K562 (cell line): ENCODE measurements at regions not wholly inside any gene's neighbourhood (a gene's known extent, or its start where the extent isn't known, plus 50 kb on each side); places are given as distances from the start of the nearest gene placed in this dataset.

ENCODE experiments used
- ATAC-seq: fragments of 200-7000 bp; cut with Tn5 transposase; 3 replicates; pipeline ENCODE4 v1.9.1; 2020; ENCODE audit warnings: moderate library complexity
- BruUV-seq: library from RNA; stranded (reverse); fragments of 400-500 nt; replicated peaks from 2 replicates; lab custom pipeline; 2021; lab: Mats Ljungman, UMichigan
- CTCF ChIA-PET: fragments of 300-600 bp; formaldehyde crosslinking; extraction: SDS; loops from one replicate; lab custom pipeline; 2021; ENCODE audit warnings: low intra/inter-chr PET ratio; lab: Yijun Ruan, JAX
- POLR2A ChIA-PET: fragments of 300-600, 350-650 bp; sonication (Branson Sonifier 250); formaldehyde crosslinking; extraction: SDS; loops from one replicate; lab custom pipeline; 2021; ENCODE audit warnings: antibody characterized with exemption, inconsistent platforms; lab: Yijun Ruan, JAX
- DNase-seq, 4 experiments: peaks; one replicate each; pipeline versions ENCODE4 v3.0.0 to v3.0.0-alpha.2; 2011 to 2018; ENCODE audit warnings: low spot score in 3 of 4, mixed read lengths in 3 of 4; ENCODE audit errors: extremely low read depth in 1 of 4
- FAIRE-seq: peaks from 2 replicates; lab custom pipeline; 2011; peaks lifted over from hg19 to GRCh38; lab: Jason Lieb, UNC
- H2AFZ ChIP-seq: 2 replicates; pipeline ENCODE4 v1.6.0; 2011; ENCODE audit warnings: low read depth, low read length, control low read depth, inconsistent platforms
- H3K27ac ChIP-seq: fragments of 200-600 bp; 3 replicates; pipeline ENCODE4 v1.8.0; 2011; ENCODE audit warnings: low read depth, mild to moderate bottlenecking, control low read depth, inconsistent platforms, low read length, moderate library complexity, mixed read lengths; ENCODE audit errors: extremely low read depth
- H3K27me3 ChIP-seq, 2 experiments: fragments of 300-600 bp in 1 of 2; 2 replicates in 1 of 2; 3 replicates in 1 of 2; pipeline versions ENCODE4 v1.6.0 to v1.8.0; 2011; ENCODE audit warnings: inconsistent platforms in 2 of 2, low read length in 2 of 2, mild to moderate bottlenecking in 1 of 2, mixed read lengths in 1 of 2, moderate library complexity in 1 of 2; ENCODE audit not compliant: control insufficient read depth in 2 of 2, insufficient read depth in 2 of 2
- H3K36me3 ChIP-seq: fragments of 300-600 bp; 3 replicates; pipeline ENCODE4 v1.8.0; 2011; ENCODE audit warnings: mild to moderate bottlenecking, low read length, inconsistent platforms; ENCODE audit not compliant: control insufficient read depth, insufficient read depth
- H3K4me1 ChIP-seq, 2 experiments: fragments of 200-600 bp in 1 of 2; replicated peaks in 1 of 2; 2 replicates in 1 of 2; 3 replicates in 1 of 2; pipeline versions ENCODE4 v1.5.1 to v1.8.0; 2011; ENCODE audit warnings: inconsistent platforms in 2 of 2, low read length in 2 of 2, mild to moderate bottlenecking in 1 of 2, mixed read lengths in 1 of 2, moderate library complexity in 1 of 2; ENCODE audit not compliant: control insufficient read depth in 2 of 2, insufficient read depth in 2 of 2
- H3K4me2 ChIP-seq: 2 replicates; pipeline ENCODE4 v1.6.1; 2011; ENCODE audit warnings: low read length, control low read depth, inconsistent platforms, mixed read lengths; ENCODE audit not compliant: insufficient read depth
- H3K4me3 ChIP-seq: fragments of 200-600 bp; sonication (generic), shearing (Covaris generic); 2 replicates; pipeline ENCODE4 v1.5.1; 2016; ENCODE audit warnings: control low read depth, inconsistent platforms
- H3K79me2 ChIP-seq: fragments of 200-600 bp; 3 replicates; pipeline ENCODE4 v1.8.0; 2011; ENCODE audit warnings: low read length, inconsistent platforms; ENCODE audit not compliant: control insufficient read depth, insufficient read depth
- H3K9ac ChIP-seq, 2 experiments: 2 replicates each; pipeline versions ENCODE4 v1.6.0 to v1.6.1; 2011; ENCODE audit warnings: low read depth in 2 of 2, low read length in 2 of 2, control low read depth in 1 of 2, inconsistent platforms in 1 of 2, mild to moderate bottlenecking in 1 of 2, mixed read lengths in 1 of 2; ENCODE audit not compliant: insufficient read depth in 1 of 2
- H3K9me1 ChIP-seq: one replicate; pipeline ENCODE4 v1.6.0; 2011; ENCODE audit warnings: inconsistent platforms, mild to moderate bottlenecking, low read length, moderate library complexity; ENCODE audit not compliant: control insufficient read depth, insufficient read depth
- H3K9me3 ChIP-seq: replicated peaks from 2 replicates; pipeline ENCODE4 v1.5.1; 2011; ENCODE audit warnings: low read depth, low read length, inconsistent platforms; ENCODE audit not compliant: control insufficient read depth, insufficient read depth
- H4K20me1 ChIP-seq: replicated peaks from 2 replicates; pipeline ENCODE4 v1.6.1; 2011; ENCODE audit warnings: low read length, inconsistent platforms, mixed read lengths; ENCODE audit not compliant: control insufficient read depth, insufficient read depth
- ATF7 ChIP-seq: fragments of 450-650 bp; IDR thresholded peaks from 2 replicates; pipeline ENCODE4 v1.7.1; 2014; ENCODE audit warnings: mild to moderate bottlenecking, moderate library complexity
- BRD9 ChIP-seq: fragments of 450-650 bp; IDR thresholded peaks from 2 replicates; pipeline ENCODE4 v1.6.1; 2018; ENCODE audit warnings: low read depth; ENCODE audit not compliant: partially characterized antibody
- CTBP1 ChIP-seq: fragments of 450-650 bp; IDR thresholded peaks from 2 replicates; pipeline ENCODE4 v1.6.1; 2016; ENCODE audit warnings: borderline replicate concordance
- EWSR1 ChIP-seq: fragments of 450-650 bp; IDR thresholded peaks from 2 replicates; pipeline ENCODE4 v1.6.1; 2018; ENCODE audit warnings: borderline replicate concordance, mild to moderate bottlenecking, low read depth, moderate library complexity; ENCODE audit not compliant: partially characterized antibody
- PBX2 ChIP-seq, 2 experiments: IDR thresholded peaks in 1 of 2; conservative IDR thresholded peaks in 1 of 2; 2 replicates each; pipeline ENCODE4 v1.6.1; 2016; ENCODE audit warnings: low read depth in 2 of 2, mild to moderate bottlenecking in 1 of 2, missing compliant biosample characterization in 1 of 2, missing genetic modification characterization in 1 of 2, moderate library complexity in 1 of 2
- SIN3A ChIP-seq, 2 experiments: fragments of 150-350 bp in 1 of 2; IDR thresholded peaks; 2 replicates each; pipeline ENCODE4 v1.6.1; 2011 to 2016; ENCODE audit warnings: borderline replicate concordance in 2 of 2, low read depth in 2 of 2, low read length in 2 of 2, mild to moderate bottlenecking in 2 of 2, moderate library complexity in 2 of 2; ENCODE audit not compliant: control insufficient read depth in 1 of 2
- SRF ChIP-seq, 2 experiments: fragments of 250-450, 450-650 bp in 1 of 2; sonication (Bioruptor Pico) in 1 of 2; sonication (generic) in 1 of 2; formaldehyde crosslinking; IDR thresholded peaks; 2 replicates each; pipeline versions ENCODE4 v1.5.0 to v1.5.1; 2020 to 2022; ENCODE audit warnings: mild to moderate bottlenecking in 1 of 2, missing genetic modification reagents in 1 of 2
- ZBTB1 ChIP-seq: sonication (generic); formaldehyde crosslinking; IDR thresholded peaks from 2 replicates; pipeline ENCODE4 v1.8.1; 2023; ENCODE audit warnings: missing genetic modification reagents, low read depth, mild to moderate bottlenecking, borderline replicate concordance
- ZNF507 ChIP-seq: conservative IDR thresholded peaks from 2 replicates; pipeline ENCODE4 v1.6.1; 2017; ENCODE audit warnings: missing genetic modification characterization, missing compliant biosample characterization
- ZNF830 ChIP-seq: fragments of 250-450 bp; sonication (Bioruptor Pico); IDR thresholded peaks from 2 replicates; pipeline ENCODE4 v1.5.0; 2021; ENCODE audit warnings: mild to moderate bottlenecking
- WGBS: fragments of 100-300 bp; shearing (Covaris generic); methylation state at CpG from one replicate; pipeline ENCODE4 v1.1.6; 2016; ENCODE audit warnings: low coverage, mixed read lengths; ENCODE audit not compliant: insufficient coverage; ENCODE audit errors: missing lambda C conversion rate; 5-methylcytosine and 5-hydroxymethylcytosine counted together
- in situ Hi-C: fragments of 300-500 bp; cut with MboI; formaldehyde crosslinking; loops from 4 replicates; pipeline ENCODE4 v1.15.0; 2018; ENCODE audit warnings: inconsistent platforms, mixed read lengths
- intact Hi-C: fragments of 100-400 bp; cut with micrococcal nuclease; formaldehyde crosslinking; loops from 2 replicates; pipeline ENCODE4 v1.14.2; 2022
- TF ChIP-seq, protein P1 (sequence below): fragments of 450-650 bp; IDR thresholded peaks from 2 replicates; pipeline ENCODE4 v1.6.1; 2017; ENCODE audit warnings: antibody characterized with exemption

- H2AFZ ChIP-seq = no peak overlapping the region
- in situ Hi-C loops = no loop called here
Measured at GRCh38 chr10:61065051-61065450, 121.1 kb upstream of the RHOBTB1 start.

GRCh38 chr10:61064356-61064755, 120.4 kb upstream of the RHOBTB1 start:
- H3K4me2 ChIP-seq = no peak overlapping the region
- no peaks in the 10 kb centered on the region for H4K20me1 ChIP-seq
- ATAC-seq (no peak), DNase-seq (no peak), FAIRE-seq (no peak)
- POLR2A ChIA-PET = no interaction called here
- H3K27ac ChIP-seq = no peak overlapping the region
- BruUV-seq = no TSS peak
- no peaks in the 10 kb centered on the region for H3K79me2 ChIP-seq
- H3K4me3 ChIP-seq = no peak overlapping the region
- no peaks in the 10 kb centered on the region for H3K36me3 ChIP-seq
- WGBS = 19% methylated on average over 4 of the region's 4 CpGs
- H3K9ac ChIP-seq = no peak overlapping the region
- intact Hi-C loops = no loop called here
- H2AFZ ChIP-seq = no peak overlapping the region
- no peaks in the 10 kb centered on the region for H3K9me3 ChIP-seq
- no peaks in the 10 kb centered on the region; a peak in 1 of 5 replicates for H3K27me3 ChIP-seq
- in situ Hi-C loops = no loop called here
- CTCF ChIA-PET = no interaction called here
- no peaks in the 10 kb centered on the region for H3K9me1 ChIP-seq
- H3K4me1 ChIP-seq = no peaks in the 10 kb centered on the region
- TF ChIP-seq ZNF507 (tag) = no peak
- TF ChIP-seq ZNF830 (CRISPR knock-in tag) = no peak
- TF ChIP-seq, protein P1, sequence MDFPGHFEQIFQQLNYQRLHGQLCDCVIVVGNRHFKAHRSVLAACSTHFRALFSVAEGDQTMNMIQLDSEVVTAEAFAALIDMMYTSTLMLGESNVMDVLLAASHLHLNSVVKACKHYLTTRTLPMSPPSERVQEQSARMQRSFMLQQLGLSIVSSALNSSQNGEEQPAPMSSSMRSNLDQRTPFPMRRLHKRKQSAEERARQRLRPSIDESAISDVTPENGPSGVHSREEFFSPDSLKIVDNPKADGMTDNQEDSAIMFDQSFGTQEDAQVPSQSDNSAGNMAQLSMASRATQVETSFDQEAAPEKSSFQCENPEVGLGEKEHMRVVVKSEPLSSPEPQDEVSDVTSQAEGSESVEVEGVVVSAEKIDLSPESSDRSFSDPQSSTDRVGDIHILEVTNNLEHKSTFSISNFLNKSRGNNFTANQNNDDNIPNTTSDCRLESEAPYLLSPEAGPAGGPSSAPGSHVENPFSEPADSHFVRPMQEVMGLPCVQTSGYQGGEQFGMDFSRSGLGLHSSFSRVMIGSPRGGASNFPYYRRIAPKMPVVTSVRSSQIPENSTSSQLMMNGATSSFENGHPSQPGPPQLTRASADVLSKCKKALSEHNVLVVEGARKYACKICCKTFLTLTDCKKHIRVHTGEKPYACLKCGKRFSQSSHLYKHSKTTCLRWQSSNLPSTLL = no peak
- no peak for TF ChIP-seq SRF (CRISPR knock-in tag; IDR thresholded peaks at IDR 0.05)
- no peak for TF ChIP-seq BRD9
- no peak for TF ChIP-seq ATF7
- TF ChIP-seq EWSR1 = no peak
- TF ChIP-seq PBX2 (CRISPR knock-in tag; IDR thresholded peaks at IDR 0.05; ENCODE audit: low read depth) = no peak
- TF ChIP-seq PBX2 (tag; conservative IDR thresholded peaks at IDR 0.05; ENCODE audit: low read depth) = no peak

More at GRCh38 chr10:61065051-61065450, 121.1 kb upstream of the RHOBTB1 start:
- no peak overlapping the region for H3K4me3 ChIP-seq
- BruUV-seq = no TSS peak
- no peaks in the 10 kb centered on the region for H3K79me2 ChIP-seq
- H3K27ac ChIP-seq = no peak overlapping the region
- no peak overlapping the region for H3K4me2 ChIP-seq
- no peaks in the 10 kb centered on the region for H3K4me1 ChIP-seq
- no peaks in the 10 kb centered on the region for H3K9me1 ChIP-seq
- ATAC-seq (no peak), FAIRE-seq (no peak), DNase-seq (no peak)
- H4K20me1 ChIP-seq = no peaks in the 10 kb centered on the region
- no peak overlapping the region for H3K9ac ChIP-seq
- H3K27me3 ChIP-seq = no peaks in the 10 kb centered on the region; a peak in 1 of 5 replicates
- ChIA-PET CTCF (no interaction called here), POLR2A (no interaction called here)
- 6% methylated on average over 2 of the region's 2 CpGs for WGBS
- TF ChIP-seq ZBTB1 (CRISPR knock-in tag) (no peak), SIN3A (IDR thresholded peaks at IDR 0.05; ENCODE audit: borderline replicate concordance in 2 of 2, control insufficient read depth in 1 of 2, low read depth in 2 of 2, low read length in 2 of 2) (no peak), SRF (CRISPR knock-in tag; IDR thresholded peaks at IDR 0.05) (no peak), CTBP1 (no peak)
- intact Hi-C loops = no loop called here
- no peaks in the 10 kb centered on the region for H3K36me3 ChIP-seq
- H3K9me3 ChIP-seq = no peaks in the 10 kb centered on the region
